Ammon's horn (tissue), 1 donor: ENCODE measurements at regions not wholly inside any gene's neighbourhood (a gene's known extent, or its start where the extent isn't known, plus 50 kb on each side); places are given as distances from the start of the nearest gene placed in this dataset.
A peak's percentile ranks its signal among the peaks of the same experiment; 100 is the strongest.

Experiments used
- DNase-seq: peaks from one replicate; pipeline ENCODE4 v3.0.0-alpha.2; 2016; ENCODE audit warnings: low spot score

GRCh38 chr2:239690651-239691631, 290.1 kb upstream of the HDAC4 start:
- peak; percentile 47 for DNase-seq

DNA sequence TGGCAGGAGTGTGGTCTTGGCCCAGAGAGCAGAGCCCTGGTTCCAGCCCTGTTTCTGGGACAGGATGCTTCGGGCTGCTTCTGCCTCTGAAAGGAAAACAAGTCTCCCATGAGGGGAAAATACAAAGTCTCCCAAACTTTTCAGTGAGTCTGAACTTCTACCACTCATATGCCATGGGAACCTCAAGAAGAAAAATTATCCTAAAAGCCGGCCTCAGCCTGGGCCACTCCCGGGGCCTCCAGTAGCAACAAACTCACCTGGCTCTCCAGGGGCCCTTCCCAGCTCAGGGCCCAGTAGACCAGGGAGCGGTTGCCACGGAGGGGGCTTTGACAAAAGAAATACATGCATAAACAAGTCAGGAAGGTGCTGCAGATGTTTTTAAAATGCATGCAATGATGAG, 289.2 kb upstream of the HDAC4 start:
- no peak for DNase-seq

DNA sequence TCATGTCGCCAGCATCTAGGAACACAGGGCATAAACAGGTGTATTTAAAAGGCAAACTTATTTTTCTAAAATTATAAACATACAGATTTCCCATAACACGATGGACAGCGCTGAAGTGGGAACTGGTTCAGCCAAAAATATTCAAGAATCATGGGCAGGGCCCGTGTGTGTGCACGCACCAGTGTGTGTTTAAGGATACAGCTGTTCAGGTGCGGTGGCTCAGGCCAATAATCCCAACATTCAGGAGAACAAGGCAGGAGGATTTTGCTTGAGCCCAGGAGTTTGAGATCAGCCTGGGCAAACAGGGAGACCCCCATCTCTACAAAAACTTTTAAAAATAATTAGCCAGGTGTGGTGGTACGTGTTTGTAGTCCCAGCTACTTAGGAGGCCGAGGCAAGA, 288.6 kb upstream of the HDAC4 start:
- no peak for DNase-seq

DNA sequence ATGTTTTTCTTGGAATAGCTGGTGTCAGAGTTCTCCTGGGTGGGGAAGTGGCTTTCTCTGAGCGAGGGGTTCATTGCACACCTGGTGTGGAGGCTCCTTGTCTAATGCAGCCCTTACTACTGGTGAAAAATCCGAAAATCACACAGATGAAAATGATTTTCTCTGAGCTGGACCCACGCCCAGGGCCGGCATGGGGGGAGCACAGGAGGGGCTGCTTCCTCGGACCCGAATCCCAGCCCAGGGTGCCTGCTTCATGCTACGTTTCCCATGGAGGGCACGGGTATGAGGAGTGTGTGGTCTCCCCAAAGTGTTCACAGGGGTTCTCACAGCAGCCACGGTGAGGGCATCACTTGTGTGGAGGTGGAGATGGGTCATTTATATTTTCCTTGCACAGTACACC, 288.0 kb upstream of the HDAC4 start:
- no peak for DNase-seq

DNA sequence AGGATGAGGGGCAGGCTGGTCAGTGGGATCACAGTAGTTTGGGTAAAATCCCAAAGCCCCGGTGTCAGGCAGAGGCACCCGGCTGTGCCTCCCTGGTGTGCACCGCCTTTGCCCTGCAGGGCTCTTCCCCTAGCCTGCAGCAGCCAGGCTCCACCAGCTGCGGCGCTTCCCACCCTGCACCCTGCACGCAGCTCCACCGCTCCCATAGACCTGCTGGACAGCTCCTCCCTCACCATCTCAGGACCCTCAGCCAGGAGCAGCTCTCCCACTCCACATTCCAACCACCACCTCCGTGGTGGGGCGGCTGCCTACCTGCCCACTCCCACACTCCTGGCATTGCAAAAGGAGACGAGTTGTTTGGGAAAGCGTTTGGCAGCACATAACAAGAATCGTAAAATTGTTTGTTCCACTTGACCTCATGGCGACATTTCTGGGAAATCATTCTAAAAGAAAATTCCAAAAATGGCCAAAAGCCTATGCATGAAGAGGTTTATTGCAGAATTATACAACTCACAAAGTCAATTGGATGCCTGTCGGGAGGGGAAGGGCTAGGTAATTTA, 287.4 kb upstream of the HDAC4 start:
- no peak for DNase-seq

DNA sequence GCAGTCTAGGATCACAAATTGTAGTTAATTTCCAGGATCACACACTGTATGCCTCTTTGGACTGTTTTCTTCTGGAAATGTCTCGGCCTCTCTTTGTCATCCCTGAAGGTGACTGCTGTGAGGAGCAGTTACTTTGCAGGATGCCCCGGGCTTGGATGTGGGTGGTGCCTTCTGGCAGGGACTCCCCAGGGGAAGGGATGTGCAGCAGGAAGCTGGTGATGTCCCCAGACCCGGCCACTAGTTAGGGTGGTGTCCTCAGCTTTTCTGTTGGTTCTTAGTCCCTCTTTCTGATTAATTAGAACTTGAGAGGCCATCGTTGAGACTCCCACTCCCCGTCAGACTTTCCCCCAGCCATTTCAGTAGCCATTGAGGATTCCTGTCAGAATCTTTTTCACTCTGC, 286.6 kb upstream of the HDAC4 start:
- DNase-seq, result no peak

DNA sequence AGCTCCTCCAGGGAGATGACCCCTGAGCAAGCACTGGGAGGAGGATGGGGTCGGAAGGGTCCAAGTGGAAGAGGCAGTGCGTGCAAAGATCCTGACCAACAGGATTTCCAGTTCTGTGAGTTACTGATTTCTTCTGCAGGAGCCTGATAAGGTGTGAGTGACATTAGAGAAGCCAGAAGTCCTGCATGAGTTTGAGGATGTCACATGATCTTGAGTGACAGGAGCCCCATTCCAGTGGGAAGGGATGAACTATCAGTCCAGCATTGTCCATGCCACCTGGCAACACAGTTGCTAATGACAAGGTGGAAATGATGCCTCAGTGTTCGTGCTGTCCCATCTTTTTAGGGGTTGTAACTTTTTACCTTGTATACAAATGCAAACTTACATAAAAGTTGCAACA, 285.1 kb upstream of the HDAC4 start:
- no peak for DNase-seq

DNA sequence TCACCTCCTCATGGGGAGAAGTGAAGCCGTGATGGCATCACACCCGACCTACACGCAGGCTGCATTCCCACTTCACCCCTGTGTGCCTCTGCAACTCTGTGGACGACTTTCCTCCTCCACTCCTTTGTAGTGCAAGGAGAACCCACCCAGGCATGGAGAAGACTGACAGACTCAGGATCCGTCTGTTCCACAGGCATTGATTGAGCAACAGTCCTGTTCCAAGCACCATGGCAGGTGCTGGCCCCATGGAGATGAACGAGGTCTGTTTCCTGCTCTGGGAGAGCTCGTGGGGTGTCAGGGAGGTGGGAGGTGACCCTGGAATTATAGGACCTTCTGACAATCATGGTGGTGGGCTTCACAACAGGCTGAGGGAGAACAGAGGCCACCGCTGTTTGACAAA, 284.7 kb upstream of the HDAC4 start:
- no peak for DNase-seq

DNA sequence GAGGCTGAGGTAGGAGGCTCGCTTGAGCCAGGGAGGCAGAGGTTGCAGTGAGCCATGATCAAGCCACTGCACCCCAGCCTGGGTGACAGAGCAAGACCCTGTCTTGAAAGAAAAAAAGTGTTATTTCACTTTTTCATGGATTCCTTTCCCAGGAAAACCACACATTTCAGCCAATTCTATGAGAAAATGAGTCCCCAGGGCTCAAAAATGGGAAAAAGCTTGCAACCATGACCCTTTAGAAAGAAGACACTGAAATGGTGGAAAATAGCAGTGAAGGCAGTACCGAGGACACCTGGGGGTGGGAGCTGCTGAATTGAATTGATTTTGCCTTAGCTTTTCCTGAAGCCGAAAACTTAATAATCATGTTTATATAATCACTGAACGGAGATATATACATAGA, 284.2 kb upstream of the HDAC4 start:
- DNase-seq, result no peak

DNA sequence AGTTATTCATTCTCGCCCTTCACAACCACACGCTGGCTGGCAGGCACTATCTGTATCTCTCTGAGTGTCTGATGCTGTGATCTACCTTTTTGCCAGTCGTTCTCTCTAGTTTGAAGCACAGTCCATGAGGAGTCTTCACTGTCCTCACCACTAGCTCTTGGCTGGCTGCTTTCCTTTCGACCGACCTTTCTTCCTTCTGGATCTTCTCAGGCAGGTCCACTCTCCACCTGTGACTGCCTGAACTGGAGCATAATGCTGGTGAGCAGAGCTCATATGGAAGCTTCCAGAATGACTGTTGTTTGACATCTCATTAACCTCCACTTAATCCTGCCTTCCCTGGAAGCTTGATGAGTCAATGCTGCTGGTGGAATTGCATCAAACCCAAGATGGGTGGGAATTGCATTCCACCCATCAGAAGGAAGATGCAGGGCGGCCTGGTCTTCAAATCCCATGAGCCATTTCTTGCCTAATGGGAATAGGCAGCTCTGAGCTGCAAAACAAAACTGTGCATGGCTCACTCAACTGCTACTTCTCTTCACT, 283.5 kb upstream of the HDAC4 start:
- no peak for DNase-seq

DNA sequence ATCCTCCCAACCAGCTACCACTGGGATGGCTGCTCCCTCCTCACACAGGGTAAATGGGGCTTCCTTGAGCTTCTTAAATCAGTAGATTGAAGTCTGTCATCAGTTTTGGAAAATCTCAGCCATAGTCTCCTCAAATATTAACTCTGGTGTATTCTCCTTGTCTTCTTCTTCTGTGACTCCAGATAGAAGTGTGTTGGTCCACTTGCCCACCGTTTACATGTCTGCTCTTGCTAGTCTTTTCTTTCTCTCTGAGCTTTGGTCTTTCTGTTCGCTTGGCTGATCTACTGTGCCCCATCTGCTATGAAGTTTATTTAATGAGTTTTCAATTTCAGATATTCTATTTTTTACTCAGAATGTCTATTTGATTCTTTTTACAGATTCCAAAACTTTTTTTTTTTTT, 281.7 kb upstream of the HDAC4 start:
- DNase-seq, result no peak

DNA sequence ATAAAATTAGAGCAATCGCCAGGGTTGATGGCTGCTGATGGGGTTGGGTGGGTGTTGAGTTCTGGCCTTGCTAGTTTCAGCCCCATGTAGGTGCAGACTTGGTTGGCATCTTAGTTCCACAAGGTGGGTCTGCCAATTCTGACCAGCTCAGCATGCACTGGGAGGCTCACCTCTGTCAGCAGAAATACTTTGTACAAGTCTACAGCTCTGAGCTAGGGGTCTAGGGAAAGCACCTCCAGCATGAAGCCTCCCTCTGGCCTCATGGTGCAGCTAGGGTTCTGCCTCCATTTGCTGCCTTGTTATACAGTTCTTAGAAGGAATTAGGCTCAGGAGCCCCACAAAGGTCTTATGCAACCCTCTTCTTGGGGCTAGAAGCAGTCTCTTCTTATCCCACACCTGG, 278.9 kb upstream of the HDAC4 start:
- DNase-seq, result no peak

- no peak for DNase-seq
These were observed 278.0 kb upstream of the HDAC4 start for GRCh38 chr2:239678666-239679296.

GRCh38 chr2:239678186-239678490, 277.3 kb upstream of the HDAC4 start:
- no peak for DNase-seq

GRCh38 chr2:239677453-239678185, 276.8 kb upstream of the HDAC4 start:
- no peak for DNase-seq

DNA sequence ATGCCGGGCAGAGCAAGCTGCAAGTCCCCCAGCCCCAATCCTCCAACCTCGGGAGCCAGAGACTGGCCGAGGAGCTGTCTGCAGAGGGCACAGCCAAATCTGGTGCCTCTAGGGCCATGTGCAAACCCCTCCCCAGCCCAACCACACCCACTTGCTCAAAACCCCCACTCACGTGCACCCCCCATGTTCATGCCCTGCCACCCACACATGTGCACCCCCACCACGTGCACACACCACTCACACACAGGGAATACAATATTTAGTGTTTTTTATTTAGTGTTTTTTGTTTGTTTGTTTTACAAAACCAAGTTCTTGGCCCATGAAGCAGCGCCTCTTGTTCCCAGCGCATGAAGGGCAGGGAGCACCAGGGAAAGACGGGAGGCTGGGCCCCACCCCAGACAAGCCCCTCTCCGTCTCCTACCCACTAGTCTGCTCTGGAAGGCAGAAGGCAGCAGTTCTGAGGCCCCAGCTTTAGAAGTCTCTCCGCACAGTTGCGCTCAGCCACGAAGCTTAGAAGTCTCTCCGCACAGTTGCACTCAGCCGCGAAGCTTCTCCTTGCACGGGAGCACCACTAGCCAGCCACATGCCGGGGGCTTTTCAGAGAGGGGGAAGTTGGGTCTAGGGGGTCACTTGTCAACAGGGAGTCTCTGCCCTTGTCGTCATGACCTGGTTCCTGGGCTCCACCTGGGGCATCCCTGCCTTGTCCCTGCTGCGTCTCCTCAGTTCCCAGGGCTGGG, 276.1 kb upstream of the HDAC4 start:
- no peak for DNase-seq

DNA sequence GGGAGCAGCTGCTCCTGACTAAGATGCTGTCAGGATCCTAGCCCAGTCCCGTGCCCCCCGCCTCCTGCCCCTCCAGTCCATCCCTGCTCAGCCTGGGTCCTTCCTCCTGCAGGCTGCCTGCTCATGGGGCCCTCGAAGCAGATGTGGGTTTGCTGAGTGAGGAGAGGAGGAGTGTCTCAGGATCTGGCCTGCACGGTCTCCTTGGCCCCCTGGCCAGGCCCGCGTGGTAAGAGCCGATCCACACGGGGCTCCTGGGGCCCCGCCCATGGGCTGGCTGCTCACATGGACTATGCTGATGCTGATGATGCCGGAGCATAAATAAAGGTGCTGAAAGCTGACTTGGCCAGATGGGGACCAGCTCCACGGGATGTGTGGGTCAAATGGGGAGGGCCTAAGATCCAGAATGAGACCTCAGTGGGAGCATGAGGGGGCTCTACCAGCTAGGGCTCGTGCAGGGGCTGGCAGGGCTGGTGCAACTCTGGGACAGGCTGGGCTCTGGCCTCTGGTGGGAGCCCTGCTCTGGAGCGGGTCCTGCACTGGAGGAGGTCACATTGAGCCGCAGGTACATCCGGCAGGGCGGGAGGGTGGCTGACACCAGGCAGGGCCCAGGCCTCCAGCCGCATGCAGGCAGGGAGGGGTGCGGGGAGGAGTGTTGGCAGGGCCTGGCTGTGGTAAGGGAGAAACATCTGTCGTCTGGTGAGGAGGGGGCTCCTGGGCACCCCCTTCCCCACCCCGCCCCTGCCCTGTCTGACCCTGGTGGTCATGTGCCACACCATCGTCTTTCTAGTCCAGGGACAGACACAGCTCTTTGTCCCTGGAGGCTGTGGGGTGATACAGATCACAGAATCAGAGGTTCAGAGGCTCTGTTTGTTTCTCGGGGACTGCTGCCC, 275.3 kb upstream of the HDAC4 start:
- DNase-seq, result no peak

GRCh38 chr2:239674981-239675825, 274.4 kb upstream of the HDAC4 start:
- DNase-seq, result no peak

GRCh38 chr2:239674101-239674980, 273.5 kb upstream of the HDAC4 start:
- DNase-seq, result no peak
